RWPE2 (cell line): ENCODE measurements at regions not wholly inside any gene's neighbourhood (a gene's known extent, or its start where the extent isn't known, plus 50 kb on each side); places are given as distances from the start of the nearest gene placed in this dataset.

ENCODE experiments used
- ATAC-seq: fragments of 200-7000 bp; cut with Tn5 transposase; 3 replicates; pipeline ENCODE4 v1.9.1; 2021; ENCODE audit warnings: low read depth
- DNase-seq: peaks from one replicate; pipeline ENCODE4 v3.0.0-alpha.2; 2020; ENCODE audit warnings: low spot score
- H3K27ac ChIP-seq: fragments of 450-650 bp; 2 replicates; pipeline ENCODE4 v1.5.1; 2017; ENCODE audit warnings: mild to moderate bottlenecking; ENCODE audit not compliant: poor library complexity, severe bottlenecking
- H3K27me3 ChIP-seq: fragments of 250-450 bp; sonication (Bioruptor Pico); 2 replicates; pipeline ENCODE4 v1.5.1; 2021; ENCODE audit warnings: mild to moderate bottlenecking, moderate library complexity; ENCODE audit not compliant: insufficient read depth, poor library complexity, severe bottlenecking
- H3K36me3 ChIP-seq: fragments of 250-450 bp; sonication (Bioruptor Pico); 2 replicates; pipeline ENCODE4 v1.5.1; 2020; ENCODE audit warnings: low read depth, mild to moderate bottlenecking, moderate library complexity
- H3K4me1 ChIP-seq: fragments of 250-450 bp; sonication (Bioruptor Pico); 2 replicates; pipeline ENCODE4 v1.5.1; 2021; ENCODE audit warnings: mild to moderate bottlenecking, moderate library complexity; ENCODE audit not compliant: insufficient read depth, poor library complexity, severe bottlenecking
- H3K4me3 ChIP-seq: fragments of 250-450 bp; sonication (Bioruptor Pico); 2 replicates; pipeline ENCODE4 v1.5.1; 2021; ENCODE audit warnings: mild to moderate bottlenecking, moderate library complexity; ENCODE audit not compliant: severe bottlenecking
- H3K9me3 ChIP-seq: fragments of 250-450 bp; sonication (Bioruptor Pico); 2 replicates; pipeline ENCODE4 v1.5.1; 2021; ENCODE audit warnings: mild to moderate bottlenecking, moderate library complexity; ENCODE audit not compliant: severe bottlenecking
- CTCF ChIP-seq: fragments of 450-650 bp; IDR thresholded peaks from one replicate; pipeline ENCODE4 v1.5.1; 2017; ENCODE audit warnings: mild to moderate bottlenecking, moderate library complexity; ENCODE audit not compliant: poor library complexity, severe bottlenecking

DNA sequence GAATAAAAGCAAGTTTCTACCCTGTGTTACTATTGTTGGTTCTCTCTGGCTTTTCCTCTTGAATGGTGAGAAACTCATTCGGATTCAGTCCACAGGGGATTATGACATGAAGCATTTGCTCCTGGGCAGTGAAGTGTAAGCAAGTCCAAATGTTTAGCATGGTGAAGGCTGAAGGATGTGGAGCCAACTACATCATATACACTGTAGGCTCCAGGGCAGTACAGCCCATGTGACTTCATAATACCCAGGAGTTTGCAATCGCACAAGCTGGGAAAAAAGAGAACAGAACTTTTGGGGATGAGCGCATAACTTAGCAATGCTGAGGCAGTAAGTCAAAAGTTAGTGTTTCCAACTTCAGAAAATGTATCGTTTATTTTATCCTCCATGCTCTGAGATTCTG, 695.7 kb upstream of the POU3F3 start:
- Histone ChIP-seq H3K36me3 (no peaks in the 10 kb centered on the region), H3K27me3 (no peaks in the 10 kb centered on the region), H3K4me1 (no peaks in the 10 kb centered on the region), H3K9me3 (no peaks in the 10 kb centered on the region), H3K4me3 (no peak overlapping the region), H3K27ac (no peak overlapping the region)
- ATAC-seq, result no peak
- no peak for DNase-seq
- TF ChIP-seq CTCF, result no peak

DNA sequence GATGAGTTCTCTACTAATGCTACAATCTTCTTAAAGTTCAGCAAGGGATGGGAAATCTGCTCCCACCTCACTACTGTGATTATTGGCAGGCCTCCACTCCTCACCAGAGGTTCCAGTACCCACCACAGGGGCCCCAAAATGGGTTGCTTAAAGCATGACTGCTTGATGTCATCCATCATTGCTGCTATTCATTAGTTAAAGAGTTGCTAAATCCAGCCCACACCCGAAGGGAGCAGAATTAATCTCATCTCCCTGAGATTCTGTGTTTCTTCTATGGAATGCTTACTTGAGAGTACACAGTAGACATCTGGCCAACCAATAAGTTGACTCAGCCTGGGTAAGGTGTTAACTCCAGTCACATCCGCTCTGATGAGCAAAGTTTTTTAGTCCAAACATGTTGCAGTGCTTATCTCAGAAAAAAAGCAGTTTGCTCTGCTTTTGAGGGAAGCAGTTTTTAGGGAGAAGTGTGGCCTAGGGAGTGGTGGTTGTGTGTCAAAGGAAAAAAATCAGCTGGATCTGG, 690.2 kb upstream of the POU3F3 start:
- Histone ChIP-seq H3K27ac (no peak overlapping the region), H3K36me3 (no peaks in the 10 kb centered on the region), H3K4me3 (no peak overlapping the region), H3K4me1 (no peaks in the 10 kb centered on the region), H3K27me3 (no peaks in the 10 kb centered on the region), H3K9me3 (no peaks in the 10 kb centered on the region)
- ATAC-seq, result no peak; the same call in 2 of the 3 replicates
- DNase-seq, result no peak
- no peak for TF ChIP-seq CTCF

- no peaks in the 10 kb centered on the region for H3K27me3 ChIP-seq
- TF ChIP-seq CTCF, result no peak
- DNase-seq (no peak), ATAC-seq (no peak)
- H3K27ac ChIP-seq, result no peak overlapping the region
- no peaks in the 10 kb centered on the region for H3K36me3 ChIP-seq
- no peak overlapping the region for H3K4me3 ChIP-seq
- no peaks in the 10 kb centered on the region for H3K9me3 ChIP-seq
- no peaks in the 10 kb centered on the region for H3K4me1 ChIP-seq
Observed at GRCh38 chr2:104164721-104165252, 689.1 kb upstream of the POU3F3 start.

DNA sequence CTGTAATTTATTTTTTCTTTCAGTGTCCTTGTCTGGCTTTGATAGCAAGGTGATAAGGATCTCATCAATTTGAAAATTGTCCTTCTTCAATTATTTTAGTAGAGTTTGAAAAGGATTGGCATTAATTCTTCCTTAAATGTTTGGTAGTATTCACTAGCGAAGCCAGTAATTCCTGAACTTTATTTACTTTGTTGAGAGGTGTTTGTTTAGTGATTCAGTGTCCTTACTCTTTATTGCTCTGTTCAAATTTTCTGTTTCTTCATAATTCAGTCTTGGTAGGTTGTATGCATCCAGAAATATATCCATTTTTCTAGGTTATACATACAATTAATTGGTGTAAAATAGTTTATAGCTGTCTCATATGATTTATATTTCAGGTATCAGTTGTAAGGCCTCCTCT, 676.7 kb upstream of the POU3F3 start:
- no peak overlapping the region for H3K4me3 ChIP-seq
- no peak for TF ChIP-seq CTCF
- ATAC-seq, result no peak
- no peaks in the 10 kb centered on the region for H3K4me1 ChIP-seq
- no peak for DNase-seq
- no peak overlapping the region for H3K27ac ChIP-seq
- H3K36me3 ChIP-seq, result no peaks in the 10 kb centered on the region
- H3K27me3 ChIP-seq, result no peaks in the 10 kb centered on the region
- peaks cover 2% of the 10 kb centered on the region for H3K9me3 ChIP-seq

GRCh38 chr2:104179644-104180043, 674.3 kb upstream of the POU3F3 start:
- Histone ChIP-seq H3K27me3 (no peaks in the 10 kb centered on the region), H3K36me3 (no peaks in the 10 kb centered on the region), H3K4me1 (no peaks in the 10 kb centered on the region), H3K27ac (no peak overlapping the region), H3K9me3 (peaks cover 2% of the 10 kb centered on the region), H3K4me3 (no peak overlapping the region)
- ATAC-seq (no peak), DNase-seq (no peak)
- TF ChIP-seq CTCF, result no peak
